ENCODE measurements at regions not wholly inside any gene's neighbourhood (a gene's known extent, or its start where the extent isn't known, plus 50 kb on each side); places are given as distances from the start of the nearest gene placed in this dataset.

DNA sequence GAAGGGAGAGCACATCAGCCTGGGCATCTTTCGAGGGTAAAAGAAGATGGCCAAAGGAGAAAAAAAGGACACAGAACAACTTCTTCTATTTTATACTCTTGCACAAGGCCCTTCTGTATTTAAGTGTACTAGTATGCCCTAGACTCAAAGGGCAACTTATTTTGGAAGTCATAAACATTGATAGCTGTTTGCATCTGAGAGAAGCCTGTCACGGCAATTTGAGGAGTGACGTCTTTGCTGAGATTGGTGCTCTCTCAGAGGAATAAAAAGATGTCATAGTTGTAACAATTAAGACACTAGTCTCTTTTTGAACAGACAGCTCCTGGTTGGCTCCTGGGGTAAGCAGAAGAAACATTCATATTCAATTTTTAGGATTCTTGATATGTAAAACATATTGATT, 260.4 kb upstream of the TTC14 start:
- DNase-seq (ENCODE audit: low spot score) = no peak

DNA sequence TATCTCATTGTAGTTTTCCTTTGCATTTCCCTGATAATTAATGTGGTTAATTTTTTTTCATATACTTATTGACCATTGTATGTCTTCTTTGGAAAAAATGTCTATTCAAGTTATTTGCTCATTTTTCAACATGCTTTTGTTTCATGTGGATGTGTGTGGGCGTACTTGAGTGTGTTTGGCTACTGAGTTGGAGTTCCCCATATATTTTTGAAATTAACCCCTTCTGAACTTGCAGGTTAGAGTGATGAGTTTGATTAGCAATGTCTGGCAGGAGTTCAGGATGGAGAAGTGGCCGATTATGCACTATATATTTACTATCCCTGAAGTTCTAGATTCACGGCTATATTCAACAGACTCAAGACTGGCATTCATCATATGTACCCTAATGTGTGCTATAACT, 250.4 kb upstream of the TTC14 start:
- no peak for DNase-seq (ENCODE audit: low spot score)

GRCh38 chr3:180352261-180352660, 249.7 kb upstream of the TTC14 start:
- no peak for DNase-seq (ENCODE audit: low spot score)

DNA sequence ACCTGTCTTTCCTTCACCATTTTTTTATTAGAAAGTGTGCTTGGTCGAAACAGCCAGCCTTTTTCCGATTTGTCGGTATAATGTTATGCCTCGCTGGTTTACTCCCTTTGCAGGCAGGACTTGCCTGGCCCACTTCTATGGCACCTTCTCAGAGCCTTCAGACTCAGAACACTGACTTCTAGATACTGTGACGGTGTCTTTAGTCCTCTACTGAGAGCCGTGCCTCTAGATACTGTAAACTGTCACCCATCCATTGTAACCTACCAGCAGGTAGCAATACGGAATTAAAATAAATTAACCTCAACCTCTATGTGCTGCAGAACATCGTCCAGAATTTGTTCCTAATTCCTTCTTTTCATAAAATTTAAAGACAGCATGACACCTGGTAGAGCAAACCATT, 247.7 kb upstream of the TTC14 start:
- no peak for DNase-seq (ENCODE audit: low spot score)

- DNase-seq (ENCODE audit: low spot score) = no peak
Measured at GRCh38 chr3:180358179-180358578, 243.8 kb upstream of the TTC14 start.

DNA sequence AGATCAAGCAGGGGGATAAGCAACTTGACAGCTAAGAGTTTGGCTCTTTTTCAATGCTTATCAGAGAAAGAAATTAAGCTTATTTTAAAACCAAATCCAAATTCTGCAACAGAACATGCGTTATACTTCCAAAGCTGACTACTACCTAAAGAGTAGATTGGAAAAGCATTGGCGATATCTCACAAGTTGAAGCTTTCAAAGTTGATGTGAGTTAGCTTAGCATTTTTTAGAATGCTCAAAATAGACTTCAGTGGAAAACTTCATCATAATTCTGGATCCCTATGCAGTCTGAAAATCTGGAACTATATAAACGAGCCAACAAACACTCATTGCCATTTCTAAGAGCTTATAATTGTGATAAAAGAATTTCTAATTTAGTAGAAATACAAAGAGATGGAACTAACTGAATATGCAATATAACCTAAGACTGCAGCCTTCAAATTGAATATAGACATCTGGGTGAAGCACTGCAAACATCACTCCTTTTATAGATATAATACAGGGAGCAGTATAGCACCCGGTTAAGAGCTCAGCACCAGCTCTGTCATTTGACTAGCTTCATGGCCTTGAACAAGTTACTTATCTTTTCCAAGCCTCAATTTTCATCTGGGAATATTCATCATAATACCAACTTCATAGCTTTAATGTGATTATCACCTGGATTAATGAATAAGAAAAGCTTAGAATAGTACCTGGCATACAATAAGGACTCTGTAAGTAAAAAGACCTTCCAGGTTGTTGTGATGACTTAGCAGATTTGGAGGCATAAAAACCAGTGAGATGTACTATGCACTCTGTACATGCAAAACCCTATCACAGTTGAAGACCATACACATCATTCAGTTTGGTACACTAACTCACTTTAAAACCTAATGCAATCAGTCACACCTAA, 242.7 kb upstream of the TTC14 start:
- no peak for DNase-seq (ENCODE audit: low spot score)

- DNase-seq (ENCODE audit: low spot score) = no peak
Measured at GRCh38 chr3:180359953-180360279, 242.0 kb upstream of the TTC14 start.

DNA sequence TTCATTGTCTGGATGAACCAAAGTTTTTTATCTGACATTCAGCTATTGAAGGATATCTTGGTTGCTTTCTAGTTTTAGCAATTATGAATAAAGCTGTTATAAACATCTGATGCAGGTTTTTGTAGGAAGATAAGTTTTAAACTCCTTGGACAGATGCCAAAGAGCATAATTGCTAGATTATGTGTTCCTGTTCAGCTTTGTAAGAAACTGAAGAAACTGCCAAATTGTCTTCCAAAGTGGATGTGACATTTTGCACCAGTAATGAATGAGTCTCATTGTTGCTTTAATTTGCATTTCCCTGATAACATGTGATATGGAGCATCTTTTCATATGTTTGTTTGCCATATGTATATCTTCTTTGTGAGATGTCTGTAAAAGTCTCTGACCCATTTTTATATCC, 239.9 kb upstream of the TTC14 start:
- DNase-seq (ENCODE audit: low spot score) = no peak

GRCh38 chr3:180375831-180376230, 226.1 kb upstream of the TTC14 start:
- no peak for DNase-seq (ENCODE audit: low spot score)

DNA sequence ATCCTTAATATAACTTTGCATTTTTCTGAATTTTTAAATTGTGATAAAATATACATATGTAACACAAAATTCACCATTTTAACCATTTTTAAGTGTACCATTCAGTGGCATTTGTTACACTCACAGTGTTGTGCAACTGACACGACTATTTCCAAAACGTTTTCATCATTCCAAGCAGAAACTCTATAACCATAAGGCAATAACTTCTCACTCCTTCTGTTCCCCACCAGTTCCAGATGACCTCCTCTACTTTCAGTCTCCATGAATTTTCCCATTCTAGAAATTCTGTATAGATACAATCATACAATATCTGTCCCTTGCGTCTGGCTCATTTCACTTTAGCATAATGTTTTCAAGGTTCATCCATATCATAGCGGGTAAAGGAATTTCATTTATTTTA, 223.5 kb upstream of the TTC14 start:
- no peak for DNase-seq (ENCODE audit: low spot score)

DNA sequence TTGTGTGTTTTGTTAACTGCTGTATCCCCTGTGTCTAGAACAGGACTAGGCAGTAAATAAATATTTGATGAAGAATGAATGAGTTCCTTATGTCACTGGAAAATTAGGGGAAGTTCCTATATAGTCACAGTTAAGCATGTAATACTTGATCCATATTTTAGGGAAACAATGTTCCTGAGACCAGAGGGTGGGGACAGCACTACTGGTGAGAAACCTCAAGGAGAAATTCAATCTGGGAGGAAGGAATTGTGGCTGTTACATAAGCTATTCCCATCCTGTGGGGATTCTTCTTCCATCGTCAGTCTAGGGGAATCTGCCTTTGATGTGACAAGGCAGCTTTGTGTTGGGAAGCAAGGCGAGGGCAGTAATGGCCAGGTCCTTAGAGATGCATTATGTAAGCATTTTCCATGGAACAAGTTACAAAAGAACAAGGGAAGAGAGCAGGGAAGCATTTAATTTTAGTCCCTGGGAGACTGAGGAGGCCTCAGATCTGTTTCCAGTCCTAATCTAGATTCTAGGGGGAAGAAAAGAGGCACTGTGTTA, 219.3 kb upstream of the TTC14 start:
- DNase-seq (ENCODE audit: low spot score) = no peak

DNA sequence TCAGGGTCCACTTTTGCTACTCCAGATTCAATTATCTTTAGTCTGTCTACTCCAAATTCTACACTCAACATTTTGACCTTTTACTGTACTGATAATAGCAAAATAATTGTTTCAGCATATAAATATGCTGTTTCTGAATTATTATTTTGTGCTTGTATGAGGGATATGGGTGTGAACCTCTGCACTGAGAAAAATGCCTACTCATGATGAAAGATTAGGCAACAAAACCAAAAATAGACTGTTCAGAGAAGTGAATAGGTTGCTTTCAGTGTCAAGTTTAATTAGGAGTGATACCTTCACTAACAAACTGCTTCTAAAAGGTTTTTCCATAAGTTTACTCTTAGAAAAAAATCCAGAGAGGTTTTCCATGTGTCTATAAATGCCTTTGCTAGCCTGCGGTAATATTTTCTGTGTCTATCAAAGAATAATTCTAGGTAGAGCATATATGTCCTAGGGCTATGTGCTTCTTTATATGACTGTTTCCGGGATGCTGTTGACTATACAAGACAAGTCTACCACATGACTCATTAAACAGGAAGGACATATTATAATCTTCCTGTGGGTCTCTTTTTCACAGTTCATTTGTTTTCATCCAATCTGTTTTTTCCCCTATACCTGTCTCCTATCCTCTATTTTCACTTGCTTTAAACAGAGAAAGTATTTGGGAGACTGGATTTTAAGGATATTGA, 218.5 kb upstream of the TTC14 start:
- no peak for DNase-seq (ENCODE audit: low spot score)

DNA sequence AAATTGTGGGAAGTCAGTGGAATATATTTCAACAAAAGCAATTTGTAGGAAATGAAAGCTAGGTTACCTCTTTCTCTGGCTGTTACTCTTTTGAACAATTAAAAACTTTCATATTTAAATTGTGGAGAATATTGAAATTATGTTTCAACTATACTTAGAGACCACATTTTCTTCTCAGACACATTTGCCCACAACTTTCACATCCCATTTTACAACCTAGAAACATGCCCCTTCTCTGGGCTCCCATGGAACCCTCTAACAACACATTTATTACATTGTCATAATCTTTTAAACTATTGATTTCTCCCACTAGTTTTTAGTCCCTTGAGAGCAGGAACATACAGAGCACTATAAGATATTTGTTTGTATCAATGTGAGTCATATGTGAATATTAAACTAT, 211.7 kb upstream of the TTC14 start:
- no peak for DNase-seq (ENCODE audit: low spot score)

GRCh38 chr3:180391001-180391400, 211.0 kb upstream of the TTC14 start:
- no peak for DNase-seq (ENCODE audit: low spot score)

DNA sequence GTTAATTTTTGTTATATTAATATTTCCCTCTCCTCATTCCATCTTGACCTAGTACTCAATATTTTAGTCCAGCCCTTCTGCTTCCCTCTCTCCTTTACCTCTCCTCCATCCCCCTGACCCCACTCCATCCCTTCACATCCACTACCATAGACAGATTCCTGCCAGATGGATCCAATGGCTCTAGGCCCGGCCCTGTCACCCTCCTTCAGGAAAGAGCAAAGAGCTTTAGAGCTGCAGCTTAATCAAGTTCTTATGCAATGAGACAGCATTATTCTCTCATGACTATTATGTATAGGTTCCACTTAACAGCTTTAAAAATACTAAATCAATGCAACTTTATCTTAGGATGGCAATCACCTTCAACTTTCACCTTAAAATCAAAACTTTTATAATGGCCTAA, 200.7 kb upstream of the TTC14 start:
- no peak for DNase-seq (ENCODE audit: low spot score)

GRCh38 chr3:180402471-180403073, 199.4 kb upstream of the TTC14 start:
- no peak for DNase-seq (ENCODE audit: low spot score)

DNA sequence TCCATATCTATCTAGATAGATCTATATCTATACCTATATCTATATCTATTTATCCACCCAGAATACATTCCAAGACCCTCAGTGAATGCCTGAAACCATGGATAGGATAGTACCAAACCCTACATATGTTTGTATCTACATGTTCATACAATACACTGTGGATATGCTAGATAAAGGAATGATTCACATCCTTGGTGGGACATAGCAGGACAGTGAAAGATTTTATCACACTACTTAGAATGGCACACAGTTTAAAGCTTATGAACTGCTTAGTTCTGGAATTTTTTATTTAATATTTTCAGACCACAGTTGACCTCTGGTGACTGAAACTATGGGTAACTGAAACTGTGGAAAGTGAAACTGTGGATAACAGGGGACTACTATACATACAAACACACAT, 198.8 kb upstream of the TTC14 start:
- DNase-seq (ENCODE audit: low spot score) = no peak

DNA sequence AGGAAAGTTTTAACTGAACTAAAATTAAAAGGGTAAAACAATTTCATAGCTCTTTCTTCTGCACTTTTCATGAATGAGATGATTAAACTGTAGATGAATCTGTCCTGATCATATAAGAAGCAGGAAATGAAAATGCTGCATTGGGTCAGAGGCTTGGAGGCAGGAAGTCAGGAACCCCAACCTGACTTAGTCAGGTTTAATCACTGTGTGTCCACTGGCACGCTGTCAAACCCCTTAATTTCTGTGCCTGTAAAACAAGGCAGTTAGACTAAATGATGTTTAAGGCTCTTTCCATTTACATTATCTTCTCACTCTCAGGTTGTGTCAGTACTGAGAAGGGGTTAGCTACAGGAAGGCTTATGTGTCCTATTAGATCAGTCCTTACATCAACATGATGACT, 193.3 kb upstream of the TTC14 start:
- no peak for DNase-seq (ENCODE audit: low spot score)

- DNase-seq (ENCODE audit: low spot score) = no peak
Measured at GRCh38 chr3:180409170-180409569, 192.8 kb upstream of the TTC14 start.

GRCh38 chr3:180409883-180410282, 192.1 kb upstream of the TTC14 start:
- no peak for DNase-seq (ENCODE audit: low spot score)

DNA sequence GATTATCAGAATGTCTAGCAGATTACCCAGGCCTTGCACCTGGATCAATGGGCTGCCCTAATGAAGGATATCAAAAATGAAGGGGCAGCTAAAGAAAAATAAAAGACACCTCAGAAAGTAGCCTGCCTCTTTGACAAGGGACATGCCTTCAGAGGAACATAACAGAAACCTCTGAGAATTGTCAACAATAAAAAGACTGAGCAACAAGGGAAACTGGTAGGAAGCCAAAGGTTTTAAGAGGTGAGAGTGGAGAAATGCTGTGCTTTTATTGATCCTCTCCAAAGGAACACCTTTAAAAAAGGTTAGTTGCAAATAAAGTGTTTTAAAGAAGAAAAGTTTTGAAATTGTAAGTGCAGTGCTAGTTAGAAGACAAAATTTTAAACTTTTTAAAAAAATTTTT, 187.8 kb upstream of the TTC14 start:
- DNase-seq (ENCODE audit: low spot score) = no peak

DNA sequence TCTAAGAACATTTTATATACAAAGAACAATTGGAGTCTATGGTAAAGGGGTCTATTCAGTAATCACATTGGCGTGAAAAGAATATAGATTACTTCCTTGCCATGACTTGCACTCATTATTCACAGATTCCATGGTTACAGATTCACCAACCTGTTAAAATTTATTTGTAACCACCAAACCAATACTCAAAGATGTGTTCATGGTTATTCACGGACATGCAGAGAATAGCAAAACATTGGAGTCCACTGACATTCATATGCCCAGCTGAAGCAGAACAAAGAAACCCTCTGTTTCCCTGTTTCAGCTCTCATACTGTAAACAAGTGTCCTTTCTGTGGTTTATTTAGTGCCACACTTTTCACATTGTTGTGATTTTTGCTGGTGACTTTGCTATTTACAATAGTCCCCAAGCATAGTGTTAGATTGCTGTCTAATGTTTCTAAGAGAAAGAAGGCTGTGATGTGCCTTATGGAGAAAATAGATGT, 185.8 kb upstream of the TTC14 start:
- no peak for DNase-seq (ENCODE audit: low spot score)

DNA sequence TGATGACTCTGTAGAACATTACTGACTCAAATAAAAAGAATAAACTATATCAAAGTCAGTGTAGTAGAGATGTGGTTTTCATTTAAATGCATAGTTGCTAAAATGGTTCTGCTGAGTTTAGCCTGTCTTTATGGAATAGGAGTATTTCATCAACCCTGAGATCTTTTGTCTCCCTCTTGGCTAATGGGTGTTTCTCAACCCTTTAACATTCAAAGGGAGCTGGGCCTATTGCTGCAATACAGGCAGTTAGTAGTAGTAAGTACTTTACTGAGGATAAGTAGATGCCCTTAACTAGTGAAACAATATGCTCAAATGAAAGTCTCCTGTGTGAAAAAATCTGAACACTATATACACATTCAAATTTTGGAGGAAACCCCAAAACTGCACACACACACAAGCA, 184.7 kb upstream of the TTC14 start:
- no peak for DNase-seq (ENCODE audit: low spot score)

Data from AG20443 (cell line).